ENCODE measurements at regions not wholly inside any gene's neighbourhood (a gene's known extent, or its start where the extent isn't known, plus 50 kb on each side); places are given as distances from the start of the nearest gene placed in this dataset.

GRCh38 chr4:59945716-59946115 is 1254.4 kb upstream of the ADGRL3 start:
- Histone ChIP-seq H3K9me2 (replicated peaks; ENCODE audit: low read depth, low read length) (no peaks in the 10 kb centered on the region), H3K9ac (ENCODE audit: low read depth, low read length, poor library complexity, severe bottlenecking) (no peak overlapping the region)

GRCh38 chr4:59956366-59956765 is 1243.8 kb upstream of the ADGRL3 start:
- Histone ChIP-seq H3K9me3 (ENCODE audit: insufficient read depth, low read depth, low read length) (no peaks in the 10 kb centered on the region), H2AFZ (ENCODE audit: low read length) (no peak overlapping the region), H3K9ac (ENCODE audit: low read depth, low read length, poor library complexity, severe bottlenecking) (no peak overlapping the region), H4K20me1 (ENCODE audit: insufficient read depth, low read length, poor library complexity, severe bottlenecking) (no peaks in the 10 kb centered on the region), H3K4me1 (ENCODE audit: insufficient read depth, low read length, poor library complexity, severe bottlenecking) (no peaks in the 10 kb centered on the region), H3K27me3 (ENCODE audit: insufficient read depth, low read length, poor library complexity, severe bottlenecking) (no peaks in the 10 kb centered on the region), H3K4me2 (ENCODE audit: low read depth, low read length, poor library complexity, severe bottlenecking) (no peak overlapping the region), H3K4me3 (ENCODE audit: low read length, poor library complexity, severe bottlenecking) (no peak overlapping the region), H3K79me2 (ENCODE audit: insufficient read depth, low read length) (no peaks in the 10 kb centered on the region), H3K9me2 (replicated peaks; ENCODE audit: low read depth, low read length) (no peaks in the 10 kb centered on the region), H3F3A (ENCODE audit: low read depth) (no peaks in the 10 kb centered on the region), H3K36me3 (ENCODE audit: insufficient read depth, low read length) (no peaks in the 10 kb centered on the region)
- TF ChIP-seq EZH2phosphoT487 (IDR thresholded peaks at IDR 0.05; ENCODE audit: borderline replicate concordance) (no peak), CTCF (conservative IDR thresholded peaks at IDR 0.05; ENCODE audit: low read length) (no peak)

More at GRCh38 chr4:59945716-59946115, 1254.4 kb upstream of the ADGRL3 start:
- Histone ChIP-seq H4K20me1 (ENCODE audit: insufficient read depth, low read length, poor library complexity, severe bottlenecking) (no peaks in the 10 kb centered on the region), H3K36me3 (ENCODE audit: insufficient read depth, low read length) (no peaks in the 10 kb centered on the region), H3K4me1 (ENCODE audit: insufficient read depth, low read length, poor library complexity, severe bottlenecking) (no peaks in the 10 kb centered on the region), H3K9me3 (ENCODE audit: insufficient read depth, low read depth, low read length) (no peaks in the 10 kb centered on the region), H3K4me2 (ENCODE audit: low read depth, low read length, poor library complexity, severe bottlenecking) (no peak overlapping the region), H3K4me3 (ENCODE audit: low read length, poor library complexity, severe bottlenecking) (no peak overlapping the region), H3F3A (ENCODE audit: low read depth) (no peaks in the 10 kb centered on the region), H3K79me2 (ENCODE audit: insufficient read depth, low read length) (no peaks in the 10 kb centered on the region), H2AFZ (ENCODE audit: low read length) (no peak overlapping the region), H3K27me3 (ENCODE audit: insufficient read depth, low read length, poor library complexity, severe bottlenecking) (no peaks in the 10 kb centered on the region)
- TF ChIP-seq EZH2phosphoT487 (IDR thresholded peaks at IDR 0.05; ENCODE audit: borderline replicate concordance), result no peak
- no peak for TF ChIP-seq CTCF (conservative IDR thresholded peaks at IDR 0.05; ENCODE audit: low read length)

- Histone ChIP-seq H3K9ac (ENCODE audit: low read depth, low read length, poor library complexity, severe bottlenecking) (no peak overlapping the region), H3K36me3 (ENCODE audit: insufficient read depth, low read length) (no peaks in the 10 kb centered on the region), H3K27me3 (ENCODE audit: insufficient read depth, low read length, poor library complexity, severe bottlenecking) (no peaks in the 10 kb centered on the region), H2AFZ (ENCODE audit: low read length) (no peak overlapping the region), H3K4me2 (ENCODE audit: low read depth, low read length, poor library complexity, severe bottlenecking) (no peak overlapping the region), H4K20me1 (ENCODE audit: insufficient read depth, low read length, poor library complexity, severe bottlenecking) (no peaks in the 10 kb centered on the region), H3K9me3 (ENCODE audit: insufficient read depth, low read depth, low read length) (no peaks in the 10 kb centered on the region), H3F3A (ENCODE audit: low read depth) (no peaks in the 10 kb centered on the region), H3K4me1 (ENCODE audit: insufficient read depth, low read length, poor library complexity, severe bottlenecking) (no peaks in the 10 kb centered on the region), H3K79me2 (ENCODE audit: insufficient read depth, low read length) (no peaks in the 10 kb centered on the region), H3K4me3 (ENCODE audit: low read length, poor library complexity, severe bottlenecking) (no peak overlapping the region), H3K9me2 (replicated peaks; ENCODE audit: low read depth, low read length) (no peaks in the 10 kb centered on the region)
- TF ChIP-seq EZH2phosphoT487 (IDR thresholded peaks at IDR 0.05; ENCODE audit: borderline replicate concordance), result no peak
- no peak for TF ChIP-seq CTCF (conservative IDR thresholded peaks at IDR 0.05; ENCODE audit: low read length)
These were observed 1240.0 kb upstream of the ADGRL3 start for GRCh38 chr4:59960143-59960542.
